GM23338 (cell line): ENCODE measurements at regions not wholly inside any gene's neighbourhood (a gene's known extent, or its start where the extent isn't known, plus 50 kb on each side); places are given as distances from the start of the nearest gene placed in this dataset.

Experiments used
- CREB1 ChIP-seq: fragments of 250-450 bp; sonication (Bioruptor Pico); IDR thresholded peaks from 2 replicates; pipeline ENCODE4 v1.5.0; 2020; ENCODE audit warnings: low read depth, mild to moderate bottlenecking, moderate library complexity
- CTCF ChIP-seq, 2 experiments: fragments of 200-600 bp in 1 of 2; sonication (generic) in 1 of 2; conservative IDR thresholded peaks; 2 replicates each; pipeline versions ENCODE4 v1.5.1 to v1.6.1; 2016 to 2017; ENCODE audit warnings: antibody characterized with exemption in 2 of 2, low read depth in 2 of 2, mild to moderate bottlenecking in 2 of 2, moderate library complexity in 1 of 2
- EZH2 ChIP-seq: fragments of 200-600 bp; sonication (generic); IDR thresholded peaks from one replicate; pipeline ENCODE4 v1.8.0; 2017; ENCODE audit warnings: antibody characterized with exemption, mild to moderate bottlenecking, low read depth; ENCODE audit not compliant: unreplicated experiment
- EZH2phosphoT487 ChIP-seq: fragments of 200-600 bp; sonication (generic); IDR thresholded peaks from one replicate; pipeline ENCODE4 v1.8.1; 2018; ENCODE audit warnings: antibody characterized with exemption; ENCODE audit not compliant: unreplicated experiment
- JUNB ChIP-seq: IDR thresholded peaks from one replicate; pipeline ENCODE4 v1.6.1; 2016; ENCODE audit warnings: antibody characterized with exemption; ENCODE audit not compliant: unreplicated experiment
- NANOG ChIP-seq: IDR thresholded peaks from 2 replicates; pipeline ENCODE4 v1.6.1; 2016; ENCODE audit warnings: antibody characterized with exemption, borderline replicate concordance
- POLR2AphosphoS5 ChIP-seq: IDR thresholded peaks from 2 replicates; pipeline ENCODE4 v1.6.1; 2016; ENCODE audit warnings: antibody characterized with exemption, low read depth
- REST ChIP-seq: IDR thresholded peaks from one replicate; pipeline ENCODE4 v1.6.1; 2018; ENCODE audit warnings: antibody characterized with exemption; ENCODE audit not compliant: unreplicated experiment
- STAT1 ChIP-seq: IDR thresholded peaks from one replicate; pipeline ENCODE4 v1.6.1; 2016; ENCODE audit warnings: antibody characterized with exemption; ENCODE audit not compliant: unreplicated experiment
- ZNF331 ChIP-seq: fragments of 250-450 bp; sonication (Bioruptor Pico); IDR thresholded peaks from 2 replicates; pipeline ENCODE4 v1.5.0; 2020; ENCODE audit warnings: low read depth, mild to moderate bottlenecking, moderate library complexity
- TF ChIP-seq, protein P1 (sequence below): IDR thresholded peaks from 2 replicates; pipeline ENCODE4 v1.6.1; 2016; ENCODE audit warnings: antibody characterized with exemption
- TF ChIP-seq, protein P2 (sequence below): fragments of 250-450 bp; sonication (Bioruptor Pico); IDR thresholded peaks from 2 replicates; pipeline ENCODE4 v1.5.0; 2020; ENCODE audit warnings: mild to moderate bottlenecking, moderate library complexity

DNA sequence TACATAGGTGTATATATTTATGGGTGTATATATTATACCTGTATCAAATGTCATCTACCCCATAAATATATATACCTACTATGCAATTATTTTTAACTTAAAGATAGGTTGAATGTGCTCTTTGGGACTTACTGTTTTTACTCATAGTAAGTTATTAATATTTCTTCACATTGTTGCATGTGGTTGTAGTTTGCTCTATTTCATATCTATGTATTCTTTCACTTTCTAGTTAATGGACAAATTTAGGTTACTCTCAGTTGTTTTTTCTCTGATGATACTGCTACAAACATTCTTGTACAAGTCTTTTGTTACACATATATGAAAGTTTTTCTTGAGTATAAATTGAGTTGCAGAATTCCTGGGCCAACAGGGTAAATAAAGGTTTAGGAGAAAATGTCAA lies 601.8 kb upstream of the ID2 start:
- TF ChIP-seq POLR2AphosphoS5 (no peak), CTCF (conservative IDR thresholded peaks at IDR 0.05; ENCODE audit: low read depth in 2 of 2) (no peak), JUNB (no peak), CREB1 (CRISPR knock-in tag) (no peak), EZH2 (no peak), REST (no peak), EZH2phosphoT487 (no peak), ZNF331 (CRISPR knock-in tag) (no peak), STAT1 (no peak), NANOG (no peak)
- TF ChIP-seq, protein P1, sequence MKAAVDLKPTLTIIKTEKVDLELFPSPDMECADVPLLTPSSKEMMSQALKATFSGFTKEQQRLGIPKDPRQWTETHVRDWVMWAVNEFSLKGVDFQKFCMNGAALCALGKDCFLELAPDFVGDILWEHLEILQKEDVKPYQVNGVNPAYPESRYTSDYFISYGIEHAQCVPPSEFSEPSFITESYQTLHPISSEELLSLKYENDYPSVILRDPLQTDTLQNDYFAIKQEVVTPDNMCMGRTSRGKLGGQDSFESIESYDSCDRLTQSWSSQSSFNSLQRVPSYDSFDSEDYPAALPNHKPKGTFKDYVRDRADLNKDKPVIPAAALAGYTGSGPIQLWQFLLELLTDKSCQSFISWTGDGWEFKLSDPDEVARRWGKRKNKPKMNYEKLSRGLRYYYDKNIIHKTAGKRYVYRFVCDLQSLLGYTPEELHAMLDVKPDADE, result no peak
- TF ChIP-seq, protein P2, sequence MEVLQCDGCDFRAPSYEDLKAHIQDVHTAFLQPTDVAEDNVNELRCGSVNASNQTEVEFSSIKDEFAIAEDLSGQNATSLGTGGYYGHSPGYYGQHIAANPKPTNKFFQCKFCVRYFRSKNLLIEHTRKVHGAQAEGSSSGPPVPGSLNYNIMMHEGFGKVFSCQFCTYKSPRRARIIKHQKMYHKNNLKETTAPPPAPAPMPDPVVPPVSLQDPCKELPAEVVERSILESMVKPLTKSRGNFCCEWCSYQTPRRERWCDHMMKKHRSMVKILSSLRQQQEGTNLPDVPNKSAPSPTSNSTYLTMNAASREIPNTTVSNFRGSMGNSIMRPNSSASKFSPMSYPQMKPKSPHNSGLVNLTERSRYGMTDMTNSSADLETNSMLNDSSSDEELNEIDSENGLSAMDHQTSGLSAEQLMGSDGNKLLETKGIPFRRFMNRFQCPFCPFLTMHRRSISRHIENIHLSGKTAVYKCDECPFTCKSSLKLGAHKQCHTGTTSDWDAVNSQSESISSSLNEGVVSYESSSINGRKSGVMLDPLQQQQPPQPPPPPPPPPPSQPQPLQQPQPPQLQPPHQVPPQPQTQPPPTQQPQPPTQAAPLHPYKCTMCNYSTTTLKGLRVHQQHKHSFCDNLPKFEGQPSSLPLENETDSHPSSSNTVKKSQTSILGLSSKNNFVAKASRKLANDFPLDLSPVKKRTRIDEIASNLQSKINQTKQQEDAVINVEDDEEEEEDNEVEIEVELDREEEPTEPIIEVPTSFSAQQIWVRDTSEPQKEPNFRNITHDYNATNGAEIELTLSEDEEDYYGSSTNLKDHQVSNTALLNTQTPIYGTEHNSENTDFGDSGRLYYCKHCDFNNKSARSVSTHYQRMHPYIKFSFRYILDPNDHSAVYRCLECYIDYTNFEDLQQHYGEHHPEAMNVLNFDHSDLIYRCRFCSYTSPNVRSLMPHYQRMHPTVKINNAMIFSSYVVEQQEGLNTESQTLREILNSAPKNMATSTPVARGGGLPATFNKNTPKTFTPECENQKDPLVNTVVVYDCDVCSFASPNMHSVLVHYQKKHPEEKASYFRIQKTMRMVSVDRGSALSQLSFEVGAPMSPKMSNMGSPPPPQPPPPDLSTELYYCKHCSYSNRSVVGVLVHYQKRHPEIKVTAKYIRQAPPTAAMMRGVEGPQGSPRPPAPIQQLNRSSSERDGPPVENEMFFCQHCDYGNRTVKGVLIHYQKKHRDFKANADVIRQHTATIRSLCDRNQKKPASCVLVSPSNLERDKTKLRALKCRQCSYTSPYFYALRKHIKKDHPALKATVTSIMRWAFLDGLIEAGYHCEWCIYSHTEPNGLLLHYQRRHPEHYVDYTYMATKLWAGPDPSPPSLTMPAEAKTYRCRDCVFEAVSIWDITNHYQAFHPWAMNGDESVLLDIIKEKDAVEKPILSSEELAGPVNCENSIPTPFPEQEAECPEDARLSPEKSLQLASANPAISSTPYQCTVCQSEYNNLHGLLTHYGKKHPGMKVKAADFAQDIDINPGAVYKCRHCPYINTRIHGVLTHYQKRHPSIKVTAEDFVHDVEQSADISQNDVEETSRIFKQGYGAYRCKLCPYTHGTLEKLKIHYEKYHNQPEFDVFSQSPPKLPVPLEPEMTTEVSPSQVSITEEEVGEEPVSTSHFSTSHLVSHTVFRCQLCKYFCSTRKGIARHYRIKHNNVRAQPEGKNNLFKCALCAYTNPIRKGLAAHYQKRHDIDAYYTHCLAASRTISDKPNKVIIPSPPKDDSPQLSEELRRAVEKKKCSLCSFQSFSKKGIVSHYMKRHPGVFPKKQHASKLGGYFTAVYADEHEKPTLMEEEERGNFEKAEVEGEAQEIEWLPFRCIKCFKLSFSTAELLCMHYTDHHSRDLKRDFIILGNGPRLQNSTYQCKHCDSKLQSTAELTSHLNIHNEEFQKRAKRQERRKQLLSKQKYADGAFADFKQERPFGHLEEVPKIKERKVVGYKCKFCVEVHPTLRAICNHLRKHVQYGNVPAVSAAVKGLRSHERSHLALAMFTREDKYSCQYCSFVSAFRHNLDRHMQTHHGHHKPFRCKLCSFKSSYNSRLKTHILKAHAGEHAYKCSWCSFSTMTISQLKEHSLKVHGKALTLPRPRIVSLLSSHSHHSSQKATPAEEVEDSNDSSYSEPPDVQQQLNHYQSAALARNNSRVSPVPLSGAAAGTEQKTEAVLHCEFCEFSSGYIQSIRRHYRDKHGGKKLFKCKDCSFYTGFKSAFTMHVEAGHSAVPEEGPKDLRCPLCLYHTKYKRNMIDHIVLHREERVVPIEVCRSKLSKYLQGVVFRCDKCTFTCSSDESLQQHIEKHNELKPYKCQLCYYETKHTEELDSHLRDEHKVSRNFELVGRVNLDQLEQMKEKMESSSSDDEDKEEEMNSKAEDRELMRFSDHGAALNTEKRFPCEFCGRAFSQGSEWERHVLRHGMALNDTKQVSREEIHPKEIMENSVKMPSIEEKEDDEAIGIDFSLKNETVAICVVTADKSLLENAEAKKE (CRISPR knock-in tag), result no peak
